OCI-LY7 (cell line): ENCODE measurements at regions not wholly inside any gene's neighbourhood (a gene's known extent, or its start where the extent isn't known, plus 50 kb on each side); places are given as distances from the start of the nearest gene placed in this dataset.

Source experiments
- BruUV-seq: library from RNA; stranded (reverse); fragments of 400-500 nt; replicated peaks from 2 replicates; lab custom pipeline; 2021; lab: Mats Ljungman, UMichigan
- CTCF ChIA-PET: fragments of 300-600 bp; sonication (Branson Sonifier 250); formaldehyde crosslinking; loops from one replicate; lab custom pipeline; 2022; ENCODE audit warnings: antibody characterized with exemption; ENCODE audit not compliant: unreplicated experiment; lab: Charles Lee
- POLR2A ChIA-PET: fragments of 300-600 bp; sonication (Branson Sonifier 250); formaldehyde crosslinking; loops from one replicate; lab custom pipeline; 2022; ENCODE audit warnings: antibody characterized with exemption; lab: Charles Lee
- DNase-seq: peaks from one replicate; pipeline ENCODE4 v3.0.0-alpha.2; 2015; ENCODE audit warnings: low spot score
- H2AFZ ChIP-seq: fragments of 200-600 bp; sonication (generic), shearing (Covaris generic); 2 replicates; pipeline ENCODE4 v1.6.1; 2014; ENCODE audit warnings: mild to moderate bottlenecking, antibody characterized with exemption, low read length, moderate library complexity
- H3K27ac ChIP-seq: fragments of 200-600 bp; sonication (generic); 2 replicates; pipeline ENCODE4 v1.5.1; 2014; ENCODE audit warnings: mixed run types, low read depth, mild to moderate bottlenecking, moderate library complexity, low read length, inconsistent platforms; ENCODE audit not compliant: poor library complexity, severe bottlenecking
- H3K36me3 ChIP-seq: fragments of 200-600 bp; sonication (generic); 2 replicates; pipeline ENCODE4 v1.6.1; 2014; ENCODE audit warnings: mild to moderate bottlenecking, antibody characterized with exemption, low read length, moderate library complexity, mixed read lengths; ENCODE audit not compliant: insufficient read depth
- H3K4me1 ChIP-seq: fragments of 200-600 bp; sonication (generic); 2 replicates; pipeline ENCODE4 v1.5.1; 2014; ENCODE audit warnings: mild to moderate bottlenecking, low read length; ENCODE audit not compliant: insufficient read depth, poor library complexity, severe bottlenecking
- H3K4me2 ChIP-seq: fragments of 200-600 bp; sonication (generic); 2 replicates; pipeline ENCODE4 v1.6.1; 2014; ENCODE audit warnings: mild to moderate bottlenecking, low read length
- H3K4me3 ChIP-seq: fragments of 200-600 bp; sonication (generic); 2 replicates; pipeline ENCODE4 v1.5.1; 2014; ENCODE audit warnings: mild to moderate bottlenecking, low read depth, low read length; ENCODE audit not compliant: poor library complexity, severe bottlenecking
- H3K79me2 ChIP-seq: fragments of 200-600 bp; sonication (generic); 2 replicates; pipeline ENCODE4 v1.6.1; 2016; ENCODE audit warnings: low read depth, mild to moderate bottlenecking, low read length, moderate library complexity, mixed read lengths; ENCODE audit not compliant: insufficient read depth
- H3K9me2 ChIP-seq: fragments of 200-600 bp; sonication (generic); 2 replicates; pipeline ENCODE4 v1.6.1; 2016; ENCODE audit warnings: mild to moderate bottlenecking, low read length, mixed read lengths; ENCODE audit not compliant: insufficient read depth
- H3K9me3 ChIP-seq: fragments of 200-600 bp; sonication (generic); 2 replicates; pipeline ENCODE4 v1.6.1; 2014; ENCODE audit warnings: mild to moderate bottlenecking, mixed run types, low read length, mixed read lengths
- H4K20me1 ChIP-seq: fragments of 200-600 bp; sonication (generic); 2 replicates; pipeline ENCODE4 v1.6.1; 2014; ENCODE audit warnings: mild to moderate bottlenecking, antibody characterized with exemption, low read length, moderate library complexity, mixed read lengths; ENCODE audit not compliant: insufficient read depth
- EZH2phosphoT487 ChIP-seq: fragments of 200-600 bp; sonication (generic); IDR thresholded peaks from 2 replicates; pipeline ENCODE4 v1.6.1; 2018; ENCODE audit warnings: low read depth, borderline replicate concordance, mild to moderate bottlenecking, mixed run types, antibody characterized with exemption, low read length, moderate library complexity, mixed read lengths
- intact Hi-C: fragments of 100-400 bp; cut with micrococcal nuclease; formaldehyde crosslinking; loops from one replicate; pipeline ENCODE4 v1.10.0; 2022; ENCODE audit not compliant: unreplicated experiment
- TF ChIP-seq, protein P1 (sequence below): fragments of 200-600 bp; sonication (generic); conservative IDR thresholded peaks from 2 replicates; pipeline ENCODE4 v1.5.1; 2014; ENCODE audit warnings: mild to moderate bottlenecking, antibody characterized with exemption, low read length, moderate library complexity, mixed read lengths

DNA sequence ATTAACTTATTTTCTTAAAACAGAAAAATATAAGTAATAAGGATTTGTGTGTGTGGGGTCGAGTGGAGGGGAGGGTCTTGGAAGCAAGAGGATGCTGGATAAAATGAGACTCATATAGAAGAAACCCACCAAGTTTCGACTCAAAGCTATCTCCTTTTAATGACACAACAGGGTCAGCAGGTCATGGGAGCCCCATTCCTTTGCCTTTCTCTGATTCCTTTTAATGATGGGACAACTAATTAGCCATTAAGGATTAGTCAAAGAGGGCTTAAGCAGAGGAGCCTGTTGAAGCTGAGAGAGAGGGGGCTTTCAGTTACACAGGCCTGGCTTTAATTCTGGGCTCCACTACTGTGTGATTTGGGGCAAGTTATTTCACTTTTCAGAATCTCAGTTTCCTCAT lies 102.8 kb downstream of the GPR50 start:
- CTCF ChIA-PET, result no interaction called here

DNA sequence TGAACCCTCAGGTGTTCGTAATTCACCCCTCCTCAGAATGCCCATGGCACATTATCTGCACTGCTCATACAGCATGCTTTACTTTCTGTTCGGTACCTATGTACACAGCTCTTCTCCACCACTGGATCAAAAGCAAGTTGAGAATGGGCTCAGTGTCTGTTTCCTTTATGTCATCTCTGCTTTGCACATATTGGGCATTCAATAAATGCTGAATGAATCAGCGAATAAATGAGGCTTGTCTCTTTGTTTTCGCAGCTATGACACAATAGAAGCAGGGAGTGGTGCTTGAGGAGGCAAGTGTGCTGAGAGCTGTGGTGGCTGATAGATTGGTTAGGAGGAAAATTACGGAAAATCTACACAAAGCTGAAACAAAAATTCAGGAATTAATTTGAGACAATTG lies 109.1 kb upstream of the VMA21 start:
- H3K36me3 ChIP-seq, result no peaks in the 10 kb centered on the region
- no peaks in the 10 kb centered on the region for H3K9me3 ChIP-seq
- no peak overlapping the region for H3K4me2 ChIP-seq
- BruUV-seq, result no TSS peak
- H4K20me1 ChIP-seq, result no peaks in the 10 kb centered on the region
- ChIA-PET POLR2A (no interaction called here), CTCF (no interaction called here)
- intact Hi-C loops, result no loop called here
- no peaks in the 10 kb centered on the region for H3K79me2 ChIP-seq
- H2AFZ ChIP-seq, result no peak overlapping the region
- DNase-seq, result no peak
- H3K27ac ChIP-seq, result no peak overlapping the region
- no peaks in the 10 kb centered on the region for H3K9me2 ChIP-seq
- no peaks in the 10 kb centered on the region for H3K4me1 ChIP-seq
- TF ChIP-seq, protein P1, sequence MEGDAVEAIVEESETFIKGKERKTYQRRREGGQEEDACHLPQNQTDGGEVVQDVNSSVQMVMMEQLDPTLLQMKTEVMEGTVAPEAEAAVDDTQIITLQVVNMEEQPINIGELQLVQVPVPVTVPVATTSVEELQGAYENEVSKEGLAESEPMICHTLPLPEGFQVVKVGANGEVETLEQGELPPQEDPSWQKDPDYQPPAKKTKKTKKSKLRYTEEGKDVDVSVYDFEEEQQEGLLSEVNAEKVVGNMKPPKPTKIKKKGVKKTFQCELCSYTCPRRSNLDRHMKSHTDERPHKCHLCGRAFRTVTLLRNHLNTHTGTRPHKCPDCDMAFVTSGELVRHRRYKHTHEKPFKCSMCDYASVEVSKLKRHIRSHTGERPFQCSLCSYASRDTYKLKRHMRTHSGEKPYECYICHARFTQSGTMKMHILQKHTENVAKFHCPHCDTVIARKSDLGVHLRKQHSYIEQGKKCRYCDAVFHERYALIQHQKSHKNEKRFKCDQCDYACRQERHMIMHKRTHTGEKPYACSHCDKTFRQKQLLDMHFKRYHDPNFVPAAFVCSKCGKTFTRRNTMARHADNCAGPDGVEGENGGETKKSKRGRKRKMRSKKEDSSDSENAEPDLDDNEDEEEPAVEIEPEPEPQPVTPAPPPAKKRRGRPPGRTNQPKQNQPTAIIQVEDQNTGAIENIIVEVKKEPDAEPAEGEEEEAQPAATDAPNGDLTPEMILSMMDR, result no peak
- no peak for TF ChIP-seq EZH2phosphoT487
- no peak overlapping the region for H3K4me3 ChIP-seq

More for the DNA sequence above, 102.8 kb downstream of the GPR50 start:
- H2AFZ ChIP-seq, result no peak overlapping the region
- H3K4me1 ChIP-seq, result no peaks in the 10 kb centered on the region
- H3K4me3 ChIP-seq, result no peak overlapping the region
- POLR2A ChIA-PET, result no interaction called here
- H3K27ac ChIP-seq, result no peak overlapping the region
- H3K9me3 ChIP-seq, result no peaks in the 10 kb centered on the region
- no peaks in the 10 kb centered on the region for H4K20me1 ChIP-seq
- no TSS peak for BruUV-seq
- intact Hi-C loops, result no loop called here
- TF ChIP-seq EZH2phosphoT487, result no peak
- TF ChIP-seq, protein P1, result no peak
- no peaks in the 10 kb centered on the region for H3K9me2 ChIP-seq
- DNase-seq, result no peak
- no peaks in the 10 kb centered on the region for H3K36me3 ChIP-seq
- H3K4me2 ChIP-seq, result no peak overlapping the region
- no peaks in the 10 kb centered on the region for H3K79me2 ChIP-seq

DNA sequence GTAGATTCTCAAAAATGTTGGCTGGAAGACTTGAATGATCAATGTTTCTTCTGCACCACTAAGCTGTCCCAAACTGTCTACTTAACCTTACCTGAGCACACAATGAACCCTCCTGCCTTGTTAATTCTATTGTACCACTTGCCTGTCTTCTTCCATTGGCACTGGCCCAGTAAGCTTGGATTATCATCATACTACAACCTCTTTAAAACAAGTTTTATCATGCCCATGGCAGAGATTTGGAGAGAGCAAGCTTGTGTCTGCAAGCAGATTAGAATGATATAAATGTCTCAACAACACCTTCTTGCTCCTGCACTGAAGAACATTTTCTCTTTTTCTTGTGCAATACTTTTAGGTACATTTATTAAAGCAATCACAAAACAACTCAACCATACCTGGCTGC lies 74.0 kb upstream of the VMA21 start:
- no peaks in the 10 kb centered on the region for H3K9me2 ChIP-seq
- no peaks in the 10 kb centered on the region for H3K36me3 ChIP-seq
- DNase-seq, result no peak
- no peaks in the 10 kb centered on the region for H3K9me3 ChIP-seq
- no TSS peak for BruUV-seq
- H2AFZ ChIP-seq, result no peak overlapping the region
- no peaks in the 10 kb centered on the region for H4K20me1 ChIP-seq
- H3K4me2 ChIP-seq, result no peak overlapping the region
- H3K4me1 ChIP-seq, result no peaks in the 10 kb centered on the region
- H3K27ac ChIP-seq, result no peak overlapping the region
- CTCF ChIA-PET, result no interaction called here
- POLR2A ChIA-PET, result no interaction called here
- intact Hi-C loops, result no loop called here
- TF ChIP-seq, protein P1, result no peak
- no peak for TF ChIP-seq EZH2phosphoT487
- H3K4me3 ChIP-seq, result no peak overlapping the region
- H3K79me2 ChIP-seq, result no peaks in the 10 kb centered on the region
